H1 (cell line): ENCODE measurements at regions not wholly inside any gene's neighbourhood (a gene's known extent, or its start where the extent isn't known, plus 50 kb on each side); places are given as distances from the start of the nearest gene placed in this dataset.

Source experiments
- CEBPB ChIP-seq: IDR thresholded peaks from 2 replicates; pipeline ENCODE4 v1.6.1; 2012; ENCODE audit warnings: low read depth, low read length
- EGR1 ChIP-seq: IDR thresholded peaks from 2 replicates; pipeline ENCODE4 v1.6.1; 2011; ENCODE audit warnings: low read depth, low read length, borderline replicate concordance
- NRF1 ChIP-seq: IDR thresholded peaks from 2 replicates; pipeline ENCODE4 v1.6.1; 2011; ENCODE audit warnings: mild to moderate bottlenecking, low read depth, low read length, improper control_type of control experiment
- TF ChIP-seq, protein P1 (sequence below), 3 experiments: IDR thresholded peaks; 1 replicate in 2 of 3; 2 replicates in 1 of 3; pipeline versions ENCODE4 v1.5.1 to v1.6.1; 2011; ENCODE audit warnings: low read length in 3 of 3, mild to moderate bottlenecking in 3 of 3, inconsistent platforms in 2 of 3, low read depth in 1 of 3, moderate library complexity in 1 of 3; ENCODE audit not compliant: insufficient read depth in 1 of 3; ENCODE audit errors: control extremely low read depth in 1 of 3

DNA sequence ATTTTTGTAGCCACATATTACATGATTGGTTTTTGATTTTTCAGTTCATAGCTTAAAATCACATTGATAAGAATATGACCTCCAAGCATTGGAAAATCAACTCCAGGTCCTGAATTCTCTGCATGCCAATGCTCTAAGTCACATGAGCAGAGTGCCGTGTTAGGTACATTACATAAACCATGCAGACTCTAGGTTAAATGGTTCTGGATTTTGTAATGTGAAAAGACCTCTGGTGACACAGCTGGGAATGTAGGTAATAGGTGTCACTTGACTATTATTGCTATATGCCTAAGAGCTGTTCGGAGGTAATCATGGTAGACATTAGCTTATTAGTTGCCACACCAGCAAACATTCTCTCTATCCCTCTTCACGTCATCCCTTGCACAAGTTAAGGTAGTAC is 231.1 kb upstream of the SALL1 start:
- TF ChIP-seq CEBPB, result no peak
- no peak for TF ChIP-seq EGR1
- TF ChIP-seq, protein P1, sequence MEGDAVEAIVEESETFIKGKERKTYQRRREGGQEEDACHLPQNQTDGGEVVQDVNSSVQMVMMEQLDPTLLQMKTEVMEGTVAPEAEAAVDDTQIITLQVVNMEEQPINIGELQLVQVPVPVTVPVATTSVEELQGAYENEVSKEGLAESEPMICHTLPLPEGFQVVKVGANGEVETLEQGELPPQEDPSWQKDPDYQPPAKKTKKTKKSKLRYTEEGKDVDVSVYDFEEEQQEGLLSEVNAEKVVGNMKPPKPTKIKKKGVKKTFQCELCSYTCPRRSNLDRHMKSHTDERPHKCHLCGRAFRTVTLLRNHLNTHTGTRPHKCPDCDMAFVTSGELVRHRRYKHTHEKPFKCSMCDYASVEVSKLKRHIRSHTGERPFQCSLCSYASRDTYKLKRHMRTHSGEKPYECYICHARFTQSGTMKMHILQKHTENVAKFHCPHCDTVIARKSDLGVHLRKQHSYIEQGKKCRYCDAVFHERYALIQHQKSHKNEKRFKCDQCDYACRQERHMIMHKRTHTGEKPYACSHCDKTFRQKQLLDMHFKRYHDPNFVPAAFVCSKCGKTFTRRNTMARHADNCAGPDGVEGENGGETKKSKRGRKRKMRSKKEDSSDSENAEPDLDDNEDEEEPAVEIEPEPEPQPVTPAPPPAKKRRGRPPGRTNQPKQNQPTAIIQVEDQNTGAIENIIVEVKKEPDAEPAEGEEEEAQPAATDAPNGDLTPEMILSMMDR (IDR thresholded peaks at IDR 0.05; ENCODE audit: control extremely low read depth in 1 of 3, insufficient read depth in 1 of 3, low read depth in 1 of 3, low read length in 3 of 3), result no peak
- TF ChIP-seq NRF1, result no peak
